HG03039 (cell line): ENCODE measurements at regions not wholly inside any gene's neighbourhood (a gene's known extent, or its start where the extent isn't known, plus 50 kb on each side); places are given as distances from the start of the nearest gene placed in this dataset.

Experiments used
- ATAC-seq: cut with Tn5 transposase; IDR thresholded peaks from one replicate; pipeline ENCODE4 v1.9.1; 2021; ENCODE audit warnings: mild to moderate bottlenecking, moderate library complexity; ENCODE audit not compliant: unreplicated experiment

GRCh38 chr6:152904678-152905077, 78.2 kb downstream of the FBXO5 start:
- no peak for ATAC-seq

GRCh38 chr6:152905551-152906299, 77.1 kb downstream of the FBXO5 start:
- ATAC-seq: no peak

GRCh38 chr6:152909241-152909640, 73.6 kb downstream of the FBXO5 start:
- no peak for ATAC-seq

- no peak for ATAC-seq
Measured at GRCh38 chr6:152916035-152916434, 66.8 kb downstream of the FBXO5 start.

- ATAC-seq: no peak
Measured at GRCh38 chr6:152918991-152919390, 63.9 kb downstream of the FBXO5 start.

GRCh38 chr6:152920016-152920415, 62.8 kb downstream of the FBXO5 start:
- ATAC-seq: no peak
